Amygdala (tissue), 56 donors: ENCODE measurements at regions not wholly inside any gene's neighbourhood (a gene's known extent, or its start where the extent isn't known, plus 50 kb on each side); places are given as distances from the start of the nearest gene placed in this dataset.

ENCODE experiments used
- DNase-seq, 56 donors: peaks; one replicate each; lab custom pipeline; 2025; lab: John Stamatoyannopoulos, UW

DNA sequence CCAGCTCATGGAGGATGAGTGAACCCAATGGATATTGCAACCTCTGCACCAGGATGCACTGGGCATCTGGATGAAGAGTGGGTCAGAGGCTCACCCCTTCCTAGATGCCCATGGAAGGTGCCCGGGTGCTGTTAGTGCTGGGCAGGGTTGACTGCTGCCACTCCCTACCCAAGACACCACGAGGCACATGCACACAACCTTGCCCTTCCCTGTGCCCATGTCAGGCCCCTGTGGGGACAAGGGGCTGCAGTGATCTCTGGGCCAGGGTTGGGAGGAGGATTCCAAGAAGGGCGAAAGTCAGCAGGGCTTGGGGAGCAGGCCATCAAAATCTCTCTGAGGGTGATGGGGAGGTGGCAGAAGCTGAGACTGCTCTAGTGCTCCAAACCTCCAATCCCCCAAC, 309.7 kb upstream of the ST6GAL2 start:
- no peak for DNase-seq

DNA sequence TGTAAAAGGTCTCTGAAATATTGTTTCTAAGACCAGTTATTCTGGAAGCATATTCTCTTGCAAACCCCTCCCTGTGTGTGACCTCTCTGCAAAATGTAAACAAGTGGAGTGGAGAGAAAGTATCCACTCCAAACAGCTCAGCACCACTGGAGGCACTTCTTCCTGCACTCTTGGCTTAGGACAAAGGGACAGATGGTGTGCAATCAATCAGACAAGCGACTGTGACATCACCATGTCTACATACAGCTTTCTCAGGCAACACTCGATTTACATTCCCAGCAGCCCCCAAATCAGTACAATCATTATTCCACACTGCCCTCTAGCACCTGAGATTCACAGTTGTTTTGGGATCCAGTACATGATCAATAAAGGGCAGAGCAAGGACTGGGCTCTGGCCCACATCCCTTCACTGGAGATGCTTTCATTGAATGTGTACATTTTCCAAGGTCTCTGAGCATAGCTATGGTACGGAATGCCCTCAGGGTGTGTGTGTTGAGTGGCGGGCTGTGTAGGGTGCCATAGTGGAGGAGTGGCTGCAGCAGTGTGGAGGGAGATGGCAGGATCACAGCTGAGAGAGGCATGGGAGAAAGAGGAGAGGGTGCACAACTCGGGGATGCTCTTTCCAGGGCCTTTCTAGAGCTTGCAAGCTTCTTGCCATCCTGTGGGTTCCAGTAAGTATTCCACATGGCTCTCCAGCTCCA, 311.8 kb upstream of the ST6GAL2 start:
- DNase-seq, result no peak

DNA sequence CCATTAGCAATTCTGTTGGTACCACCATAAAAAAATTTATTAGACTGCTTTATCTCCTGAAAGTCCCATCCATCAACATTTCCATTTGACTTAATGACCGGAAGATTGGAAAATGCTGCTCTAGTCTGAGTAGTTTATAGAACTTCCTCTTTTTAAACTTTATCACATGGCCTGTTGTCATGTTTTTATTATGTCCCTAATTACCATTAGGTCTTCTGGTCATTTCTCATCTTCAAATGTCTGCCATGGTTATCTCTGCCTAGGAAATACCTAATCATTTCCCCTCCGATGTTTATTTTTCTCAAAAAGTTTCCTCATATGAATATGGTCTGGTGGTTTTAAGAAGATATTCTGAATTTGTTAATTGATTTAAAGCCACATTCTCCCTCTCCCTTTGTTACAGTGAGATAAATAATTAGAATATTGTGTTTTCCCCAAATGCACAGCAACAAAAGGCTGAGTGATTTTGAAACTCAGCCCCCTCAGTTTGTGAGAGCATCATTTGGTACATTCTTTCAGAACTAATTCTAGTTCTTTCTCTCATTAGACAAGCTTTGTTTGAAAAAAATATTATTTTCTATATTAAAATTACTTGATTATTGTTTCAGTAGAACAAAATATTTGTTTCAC, 317.1 kb upstream of the ST6GAL2 start:
- DNase-seq, result no peak

DNA sequence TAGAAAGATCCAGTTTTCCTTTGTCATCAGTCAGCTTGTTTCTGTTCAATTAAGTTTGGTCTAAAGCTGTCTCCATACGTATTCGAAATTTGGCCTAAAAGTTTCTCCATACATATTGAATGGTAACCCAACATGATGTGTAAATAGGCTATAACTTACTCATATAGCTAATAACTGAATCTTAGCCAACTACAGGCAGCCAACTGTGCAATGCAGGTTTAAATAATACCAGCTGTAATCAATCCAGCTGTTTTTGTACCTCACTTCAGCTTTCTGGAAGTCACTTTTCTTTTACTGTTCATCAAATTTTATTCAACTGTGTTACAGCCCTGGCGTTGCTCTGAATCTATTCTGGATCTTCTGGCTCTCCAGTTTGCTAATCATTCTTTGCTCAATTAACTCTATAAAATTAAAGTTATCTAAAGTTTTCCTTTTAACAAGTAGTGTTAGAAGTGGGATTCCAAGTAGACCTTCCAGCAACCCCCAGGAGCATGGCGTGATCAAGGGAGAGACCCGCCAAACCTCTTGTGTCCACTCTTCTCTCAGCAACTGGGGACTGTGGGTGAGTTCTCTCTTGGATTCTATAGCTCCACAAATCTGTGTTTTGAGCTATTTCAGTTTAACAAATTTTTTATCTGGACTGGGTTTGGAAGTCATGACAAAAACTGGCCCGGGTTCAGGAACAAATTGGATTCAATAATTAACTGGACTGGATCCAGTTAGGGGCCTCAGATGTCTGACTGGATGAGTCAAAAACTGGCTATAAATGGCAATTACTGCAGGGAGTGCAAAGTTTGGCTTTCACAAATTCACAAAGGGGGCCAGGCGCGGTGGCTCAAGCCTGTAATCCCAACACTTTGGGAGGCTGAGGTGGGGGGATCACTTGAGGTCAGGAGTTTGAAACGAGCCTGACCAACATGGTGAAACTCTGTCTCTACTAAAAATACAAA, 329.7 kb upstream of the ST6GAL2 start:
- DNase-seq, result no peak

DNA sequence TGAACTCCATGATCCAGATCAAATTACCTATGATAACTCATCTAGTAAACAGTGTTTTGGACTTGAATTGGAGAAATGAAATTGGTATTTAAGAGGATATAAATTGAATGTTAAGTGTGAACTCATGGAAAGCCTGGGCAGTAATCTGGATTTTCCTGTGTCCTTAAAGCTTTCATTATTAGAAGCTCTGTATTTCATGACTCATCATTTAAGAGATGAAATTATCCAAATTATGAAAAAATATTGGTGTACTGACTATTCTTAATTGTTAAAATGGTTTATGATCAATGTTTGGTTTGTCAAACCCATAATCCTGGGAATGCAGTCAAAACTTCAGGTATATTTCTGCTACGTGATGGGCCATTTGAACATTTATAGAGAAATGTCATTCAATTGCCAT, 332.2 kb upstream of the ST6GAL2 start:
- no peak for DNase-seq

DNA sequence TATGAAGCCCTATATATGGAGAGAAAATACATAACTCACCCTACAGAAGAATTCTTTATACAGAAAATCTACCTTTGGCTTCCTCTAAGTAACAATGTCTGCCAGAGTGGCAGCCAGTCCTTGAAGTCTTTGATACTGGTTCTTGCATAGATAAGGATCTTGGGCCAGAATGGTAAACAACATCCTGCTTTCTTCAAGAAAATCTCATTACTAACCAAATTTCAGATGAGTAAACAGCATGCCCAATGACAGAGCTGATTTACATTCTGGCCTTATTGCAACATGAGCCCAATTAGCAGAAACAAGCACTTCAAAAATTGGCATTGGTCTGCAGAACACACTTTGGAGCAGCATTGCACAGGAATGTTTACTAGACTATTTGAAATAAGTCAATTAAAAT, 336.5 kb upstream of the ST6GAL2 start:
- no peak for DNase-seq

DNA sequence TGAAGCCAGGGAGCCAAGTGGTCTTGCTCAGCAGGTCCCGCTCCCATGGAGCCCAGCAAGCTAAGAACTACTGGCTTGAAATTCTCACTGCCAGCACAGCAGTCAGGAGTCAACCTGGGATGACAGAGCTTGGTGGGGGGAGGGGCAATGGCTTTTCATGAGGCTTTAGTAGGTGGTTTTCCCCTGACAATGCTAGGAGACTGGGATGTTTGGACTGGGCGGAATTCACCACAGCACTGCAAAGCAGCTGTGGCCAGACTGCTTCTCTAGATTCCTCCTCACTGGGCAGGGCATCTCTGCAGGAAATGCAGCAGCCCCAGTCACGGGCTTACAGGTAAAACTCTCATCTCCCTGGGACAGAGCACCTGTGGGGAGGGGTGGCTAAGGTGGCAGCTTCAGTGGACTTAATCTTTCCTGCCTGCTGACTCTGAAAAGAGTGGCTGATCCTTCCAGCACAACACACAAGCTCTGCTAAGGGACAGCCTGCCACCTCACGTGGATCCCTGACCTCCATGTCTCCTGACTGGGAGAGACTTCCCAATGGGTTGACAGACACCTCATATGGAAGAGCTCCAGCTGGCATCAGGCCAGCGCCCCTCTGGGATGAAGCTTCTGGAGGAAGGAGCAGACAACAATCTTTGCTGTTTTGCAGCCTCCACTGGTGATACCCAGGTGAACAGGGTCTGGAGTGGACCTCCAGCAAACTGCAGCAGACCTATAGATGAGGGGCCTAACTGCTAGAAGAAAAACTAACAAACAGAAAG, 349.7 kb upstream of the ST6GAL2 start:
- DNase-seq, result no peak

DNA sequence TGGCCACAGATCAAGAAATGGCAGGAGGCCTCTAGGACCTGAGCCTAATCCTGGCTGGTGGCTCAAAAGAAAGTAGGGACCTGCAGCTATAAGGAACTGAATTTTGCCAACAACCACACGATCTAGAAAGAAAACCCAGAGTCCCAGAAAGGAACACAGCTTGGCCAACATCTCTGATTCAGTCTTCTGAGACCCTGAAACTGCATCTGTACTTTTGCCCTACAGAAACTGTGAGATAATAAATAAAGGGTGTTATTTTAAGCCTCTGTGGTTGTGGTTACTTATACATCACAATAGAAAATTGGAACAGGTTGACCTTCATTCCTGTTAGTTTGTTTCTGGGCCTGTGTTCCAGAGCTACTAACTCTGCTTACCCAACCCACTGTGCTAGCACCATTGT, 356.8 kb upstream of the ST6GAL2 start:
- DNase-seq, result no peak

DNA sequence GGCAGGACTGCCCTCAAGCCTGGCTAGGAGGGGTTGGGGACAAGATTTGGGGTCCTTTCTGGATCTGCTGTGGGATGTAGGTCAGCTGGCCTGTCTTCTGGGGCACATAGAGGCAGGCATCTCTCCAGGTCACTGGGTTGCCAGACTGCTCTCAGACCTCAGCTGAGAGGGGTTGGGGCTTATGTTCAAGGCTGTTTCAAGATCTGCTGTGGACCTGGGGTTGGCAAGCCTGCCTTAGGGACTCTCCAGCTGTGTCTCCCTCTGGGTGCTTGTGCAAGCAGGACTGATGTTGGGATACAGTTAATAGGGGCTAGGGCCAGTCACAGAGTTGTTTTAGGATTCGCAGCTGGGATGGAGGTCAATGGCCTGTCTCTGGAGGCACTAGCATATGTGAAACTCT, 363.0 kb upstream of the ST6GAL2 start:
- DNase-seq, result no peak

DNA sequence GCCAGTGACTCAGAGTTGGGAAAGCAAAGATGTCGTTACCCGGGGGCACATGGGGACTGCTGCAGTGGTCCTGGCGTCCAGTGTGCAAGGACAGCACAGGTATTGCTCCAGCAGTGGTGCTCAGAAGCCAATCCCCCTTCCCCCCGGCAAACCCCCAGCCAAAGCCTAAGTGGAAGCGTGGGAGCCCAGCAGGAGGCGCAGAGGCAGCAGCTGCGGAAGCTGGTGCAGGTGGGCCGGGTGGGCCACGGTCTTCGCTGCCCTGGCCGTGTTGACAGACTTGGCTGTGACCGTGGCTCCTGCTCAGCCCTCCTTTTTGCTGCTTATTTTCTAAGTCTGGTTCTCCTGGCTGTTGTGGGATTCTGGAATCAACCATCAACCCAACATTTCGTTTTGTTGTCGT, 369.8 kb upstream of the ST6GAL2 start:
- no peak for DNase-seq

DNA sequence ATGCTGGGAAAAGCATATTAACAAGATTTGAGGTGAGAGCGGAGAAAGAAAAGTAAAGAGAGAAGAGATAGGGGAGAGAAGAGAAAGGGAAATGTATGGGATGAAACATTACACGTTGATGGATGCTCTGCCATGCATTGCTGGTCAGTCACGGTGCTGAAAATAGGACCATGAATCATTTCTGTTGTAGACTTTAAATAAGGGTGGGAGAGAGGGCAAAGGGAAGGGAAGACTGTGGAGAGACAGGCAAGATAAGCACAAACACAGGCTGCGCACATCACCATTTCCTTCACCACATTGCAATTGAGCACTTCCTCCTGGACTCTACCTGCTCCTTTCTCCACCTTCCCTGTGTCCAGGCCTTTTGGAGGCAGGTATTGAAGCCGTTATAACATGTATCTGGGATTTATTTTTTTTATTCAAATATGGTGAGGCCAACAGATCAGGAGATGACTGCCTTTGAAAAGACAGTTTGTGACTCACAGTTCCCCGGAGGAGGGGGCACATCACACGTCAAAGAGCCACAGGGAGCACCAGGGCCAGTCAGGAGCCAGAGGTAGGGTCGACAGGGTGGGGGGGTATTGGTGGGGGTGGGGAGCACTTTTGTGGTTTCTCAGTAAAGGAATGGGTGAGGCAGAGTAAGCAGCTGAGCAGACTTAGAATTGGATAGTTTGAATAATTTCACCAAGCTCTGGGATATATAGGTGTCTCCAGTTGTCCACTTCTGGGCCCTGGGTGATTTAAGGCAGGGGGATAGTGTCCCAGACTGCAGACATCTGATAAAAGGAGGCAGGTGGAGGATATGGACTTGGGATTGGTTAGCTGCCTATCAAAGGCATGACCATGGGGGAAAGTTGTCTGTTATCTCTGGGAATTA, 372.8 kb upstream of the ST6GAL2 start:
- no peak for DNase-seq

DNA sequence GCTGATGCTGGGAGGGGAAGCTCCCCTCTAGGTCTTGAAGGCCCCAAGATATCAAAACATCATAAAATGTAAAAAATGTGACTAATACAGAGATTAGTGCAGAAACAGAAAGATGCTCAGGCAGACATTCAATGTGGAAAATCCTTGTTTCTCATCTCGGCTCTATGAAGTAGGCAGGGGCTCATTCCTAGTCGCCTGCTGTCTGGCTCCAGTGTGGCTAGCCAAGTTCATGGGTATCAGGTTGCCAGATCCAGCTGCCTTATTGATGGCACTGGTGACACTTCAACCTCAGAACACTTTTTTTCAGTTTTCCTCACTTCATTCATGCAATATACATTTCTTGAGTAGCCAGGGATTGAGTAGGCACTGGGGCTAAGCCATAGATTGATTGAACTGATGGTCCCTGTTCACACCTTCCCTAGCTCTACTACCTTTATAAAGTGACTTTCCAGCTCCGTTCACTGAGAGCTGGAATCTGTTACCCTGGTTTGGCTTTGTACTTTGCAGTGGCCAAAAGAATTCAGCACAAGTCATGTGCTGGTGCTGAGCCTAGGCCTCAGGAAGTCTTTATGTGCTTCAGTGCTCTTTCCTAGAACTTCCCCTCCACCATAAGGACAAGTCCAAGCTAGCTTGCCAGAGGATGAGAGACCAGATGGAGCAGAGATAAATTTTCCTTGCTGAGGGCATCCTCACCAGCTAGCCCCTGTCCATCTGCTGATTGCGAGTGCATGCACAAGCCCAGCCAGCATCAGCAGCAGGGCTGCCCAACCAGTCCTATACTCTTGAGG, 373.6 kb upstream of the ST6GAL2 start:
- DNase-seq, result no peak

DNA sequence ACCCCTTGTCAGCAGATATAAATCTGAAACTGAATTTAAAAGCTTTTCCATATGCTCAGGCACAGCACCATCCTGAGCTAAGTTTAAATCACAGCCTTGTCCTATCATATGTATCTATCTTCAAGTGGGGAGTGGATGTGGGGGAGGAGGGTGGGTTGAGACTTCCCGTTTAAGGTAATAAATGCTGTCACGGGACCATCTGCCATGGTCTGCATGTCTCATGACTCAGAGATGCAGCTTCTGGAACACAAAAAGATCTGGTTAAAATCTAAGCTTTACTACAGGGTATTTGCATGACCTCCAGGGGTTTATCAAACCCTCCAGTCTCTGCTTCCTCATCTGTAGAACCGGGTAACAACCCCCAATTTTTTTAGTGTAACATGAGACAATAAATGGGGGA, 377.7 kb upstream of the ST6GAL2 start:
- DNase-seq, result peak in 2 of 56 donors; percentile 2 to 8

DNA sequence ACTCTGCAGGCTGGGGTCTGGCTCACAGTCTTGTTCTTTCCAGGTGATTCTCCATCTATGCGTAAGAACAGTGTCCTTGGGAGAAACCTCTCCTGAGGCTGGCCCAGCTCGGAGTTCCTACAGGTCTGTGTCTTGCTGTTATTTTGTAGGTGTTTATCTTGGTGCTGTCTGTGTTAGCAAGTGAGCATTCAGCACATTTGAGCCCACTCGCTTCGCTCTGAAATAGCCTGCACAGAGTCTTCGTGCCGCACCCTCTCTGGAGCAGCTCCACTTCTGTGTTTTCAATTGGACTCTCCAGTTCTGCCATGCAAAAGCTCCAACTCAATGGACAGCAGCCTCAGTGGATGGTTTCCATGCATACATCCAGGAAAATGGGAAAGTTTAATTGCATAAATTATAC, 378.2 kb upstream of the ST6GAL2 start:
- no peak for DNase-seq

DNA sequence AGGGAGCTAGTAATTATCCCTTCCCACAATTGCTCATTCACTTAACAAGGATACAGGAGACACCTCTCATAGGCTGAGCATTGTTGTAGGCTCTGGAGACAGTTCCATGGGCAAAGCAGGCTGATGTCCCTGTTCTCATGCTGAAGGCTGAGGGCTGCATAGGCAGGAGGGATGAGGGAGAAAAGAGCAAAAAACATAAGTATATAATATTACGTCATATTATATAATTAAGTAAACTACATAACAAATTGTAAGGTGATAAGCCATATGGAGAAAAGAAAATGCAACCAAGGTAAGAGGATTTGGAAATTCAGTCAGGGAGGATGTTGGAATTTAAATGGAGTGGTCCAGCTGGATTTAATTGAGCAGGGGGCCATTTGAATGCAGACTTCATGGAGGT, 380.6 kb upstream of the ST6GAL2 start:
- DNase-seq, result no peak

DNA sequence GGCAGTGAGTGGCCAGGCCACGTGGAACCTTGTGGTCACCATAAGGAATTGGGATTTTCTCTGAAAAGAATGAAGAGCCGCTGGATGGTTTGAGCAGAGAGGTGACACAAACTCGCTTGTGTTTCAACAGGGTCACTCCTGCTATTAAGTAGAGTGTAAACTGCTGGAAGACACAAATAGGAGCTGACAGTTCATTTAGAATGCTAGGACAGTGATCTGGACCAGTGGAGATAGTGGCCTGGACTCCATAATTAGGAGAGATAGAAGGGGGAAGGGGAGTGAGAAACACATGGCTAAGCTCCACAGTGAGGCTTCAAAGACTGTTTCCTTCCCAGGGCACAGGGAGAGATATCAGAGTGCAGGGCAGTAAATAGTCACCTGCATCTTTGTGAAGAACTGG, 381.1 kb upstream of the ST6GAL2 start:
- no peak for DNase-seq

DNA sequence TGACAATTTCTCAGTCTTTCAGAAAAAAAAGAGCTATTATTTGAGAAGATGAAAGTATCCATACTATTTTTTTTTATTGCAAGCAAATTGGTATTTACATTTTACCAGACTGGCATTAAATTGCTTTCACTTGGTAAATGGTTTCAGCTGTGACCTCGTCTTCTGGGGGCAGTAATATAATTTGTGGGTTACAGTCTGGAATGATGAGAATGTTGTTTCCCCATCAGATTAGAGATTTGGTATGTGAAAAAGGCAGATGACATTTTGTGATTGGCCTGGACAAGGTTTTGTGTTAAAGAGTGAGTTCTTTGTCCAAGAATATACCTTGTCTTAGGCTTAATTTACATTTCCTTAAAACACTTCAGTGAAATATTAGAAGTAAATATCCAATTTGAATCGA, 390.1 kb upstream of the ST6GAL2 start:
- no peak for DNase-seq

DNA sequence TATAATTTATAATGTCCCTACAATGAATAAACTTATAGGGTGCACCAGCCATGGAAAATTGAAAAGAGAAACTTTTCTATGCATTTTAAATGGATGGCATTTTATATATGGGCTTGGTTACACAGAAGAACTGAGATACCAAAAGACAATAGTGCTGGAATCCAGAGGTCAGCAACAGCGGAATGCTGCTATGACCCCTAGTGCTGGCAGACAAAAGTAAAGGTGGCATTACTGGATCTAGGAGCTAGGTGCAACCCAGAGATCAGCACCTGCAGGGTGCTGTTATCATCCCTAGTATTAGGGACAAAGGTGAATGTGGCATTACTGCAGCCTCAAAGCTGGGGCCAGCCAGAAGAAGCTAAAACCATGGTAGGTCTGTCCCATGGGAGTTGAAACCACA, 392.7 kb upstream of the ST6GAL2 start:
- no peak for DNase-seq

DNA sequence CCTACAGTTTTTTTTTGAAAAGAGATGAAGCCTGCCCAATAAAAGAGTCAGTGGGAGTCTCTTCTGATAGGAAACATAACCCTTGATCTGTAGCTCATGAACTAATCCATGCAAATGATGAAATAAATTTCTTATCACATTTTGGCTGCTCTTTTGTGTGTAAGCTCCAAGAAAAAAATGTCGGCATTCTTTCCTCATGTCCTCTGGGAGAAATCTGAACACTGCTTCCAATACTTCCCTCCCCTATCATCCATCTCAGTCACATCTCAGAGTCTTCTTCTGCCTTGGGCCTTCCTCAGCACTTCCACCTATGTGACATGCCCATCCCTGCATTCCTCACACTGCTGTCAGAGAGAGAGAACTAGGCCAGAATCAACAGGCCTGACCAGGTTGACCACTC, 395.7 kb upstream of the ST6GAL2 start:
- DNase-seq, result no peak
